CD14-positive monocyte (primary cell): ENCODE measurements at regions not wholly inside any gene's neighbourhood (a gene's known extent, or its start where the extent isn't known, plus 50 kb on each side); places are given as distances from the start of the nearest gene placed in this dataset.

Experiments used
- DNase-seq, 3 donors: peaks; one replicate each; pipeline ENCODE4 v3.0.0-alpha.2; 2011 to 2022
- H2AFZ ChIP-seq: 2 replicates; pipeline ENCODE4 v1.6.0; 2012; ENCODE audit warnings: mild to moderate bottlenecking, low read depth, low read length, inconsistent platforms; ENCODE audit not compliant: insufficient read depth, poor library complexity, severe bottlenecking
- H3K27ac ChIP-seq, 2 donors: 1 replicate in 1 of 2; 2 replicates in 1 of 2; pipeline ENCODE4 v1.5.1; 2012 to 2013; ENCODE audit warnings: low read length in 2 of 2, control low read depth in 1 of 2, inconsistent platforms in 1 of 2, low read depth in 1 of 2, mild to moderate bottlenecking in 1 of 2
- H3K27me3 ChIP-seq, 2 donors: one replicate each; pipeline versions ENCODE4 v1.6.0 to v1.6.1; 2011 to 2013; ENCODE audit warnings: low read length in 2 of 2; ENCODE audit not compliant: control insufficient read depth in 2 of 2, insufficient read depth in 2 of 2
- H3K36me3 ChIP-seq, 2 donors: replicated peaks in 1 of 2; 1 replicate in 1 of 2; 2 replicates in 1 of 2; pipeline versions ENCODE4 v1.5.1 to v1.6.1; 2012 to 2013; ENCODE audit warnings: low read length in 2 of 2, control low read depth in 1 of 2, inconsistent platforms in 1 of 2, mild to moderate bottlenecking in 1 of 2; ENCODE audit not compliant: insufficient read depth in 2 of 2, control insufficient read depth in 1 of 2
- H3K4me1 ChIP-seq, 2 donors: 1 replicate in 1 of 2; 2 replicates in 1 of 2; pipeline versions ENCODE4 v1.5.1 to v1.6.1; 2012 to 2013; ENCODE audit warnings: low read length in 2 of 2, control low read depth in 1 of 2, inconsistent platforms in 1 of 2, mild to moderate bottlenecking in 1 of 2, moderate library complexity in 1 of 2; ENCODE audit not compliant: insufficient read depth in 2 of 2, control insufficient read depth in 1 of 2
- H3K4me2 ChIP-seq: replicated peaks from 2 replicates; pipeline ENCODE3; 2012; ENCODE audit warnings: low read length, moderate library complexity, mild to moderate bottlenecking; ENCODE audit not compliant: poor library complexity, severe bottlenecking; ENCODE audit errors: extremely low read depth
- H3K4me3 ChIP-seq, 3 experiments: fragments of 200-600 bp in 1 of 3; sonication (generic) in 1 of 3; replicated peaks in 1 of 3; 1 replicate in 2 of 3; 2 replicates in 1 of 3; pipeline ENCODE4 v1.5.1; 2011 to 2013; ENCODE audit warnings: low read length in 3 of 3, mild to moderate bottlenecking in 3 of 3, control low read depth in 2 of 3, low read depth in 2 of 3, inconsistent platforms in 1 of 3, moderate library complexity in 1 of 3
- H3K79me2 ChIP-seq: 2 replicates; pipeline ENCODE4 v1.6.0; 2012; ENCODE audit warnings: mild to moderate bottlenecking, control low read depth, inconsistent platforms, low read length, moderate library complexity; ENCODE audit not compliant: insufficient read depth
- H3K9ac ChIP-seq: 2 replicates; pipeline ENCODE4 v1.6.0; 2017; ENCODE audit warnings: low read length, mild to moderate bottlenecking; ENCODE audit not compliant: insufficient read depth, poor library complexity, severe bottlenecking
- H3K9me3 ChIP-seq, 2 donors: replicated peaks in 1 of 2; 1 replicate in 1 of 2; 2 replicates in 1 of 2; pipeline versions ENCODE4 v1.5.1 to v1.6.1; 2012 to 2013; ENCODE audit warnings: low read length in 2 of 2, control low read depth in 1 of 2; ENCODE audit not compliant: control insufficient read depth in 1 of 2, insufficient read depth in 1 of 2
- H4K20me1 ChIP-seq: 2 replicates; pipeline ENCODE4 v1.6.0; 2012; ENCODE audit warnings: mild to moderate bottlenecking, low read length, control low read depth, moderate library complexity; ENCODE audit not compliant: insufficient read depth
- H3K27ac Mint-ChIP-seq, 7 donors: one replicate each; pipeline ENCODE4 v1.8.0; 2020; ENCODE audit warnings: mild to moderate bottlenecking in 7 of 7, mixed read lengths in 7 of 7, moderate library complexity in 6 of 7, inconsistent platforms in 2 of 7
- H3K27me3 Mint-ChIP-seq, 3 donors: one replicate each; pipeline ENCODE4 v1.8.0; 2021 to 2022; ENCODE audit warnings: low read depth in 3 of 3, mild to moderate bottlenecking in 3 of 3, mixed read lengths in 3 of 3, moderate library complexity in 3 of 3, inconsistent platforms in 1 of 3
- H3K36me3 Mint-ChIP-seq, 2 donors: one replicate each; pipeline ENCODE4 v1.8.0; 2020; ENCODE audit warnings: mixed read lengths in 2 of 2, inconsistent platforms in 1 of 2, mild to moderate bottlenecking in 1 of 2
- H3K4me1 Mint-ChIP-seq: one replicate; pipeline ENCODE4 v1.8.0; 2020; ENCODE audit warnings: mild to moderate bottlenecking, mixed read lengths
- H3K4me3 Mint-ChIP-seq, 2 donors: one replicate each; pipeline ENCODE4 v1.8.0; 2020; ENCODE audit warnings: mild to moderate bottlenecking in 2 of 2, mixed read lengths in 2 of 2, moderate library complexity in 1 of 2
- H3K9me3 Mint-ChIP-seq, 7 donors: one replicate each; pipeline ENCODE4 v1.8.0; 2020 to 2022; ENCODE audit warnings: mixed read lengths in 7 of 7, mild to moderate bottlenecking in 6 of 7, moderate library complexity in 6 of 7, inconsistent platforms in 2 of 7
- WGBS: methylation state at CpG from one replicate; pipeline ENCODE4 v1.1.5; 2013; ENCODE audit warnings: missing lambda C conversion rate; ENCODE audit not compliant: insufficient coverage; 5-methylcytosine and 5-hydroxymethylcytosine counted together
- intact Hi-C, 2 donors: fragments of 100-400 bp; cut with micrococcal nuclease; formaldehyde crosslinking; loops; one replicate each; pipeline versions ENCODE4 v1.15.0 to v1.15.1; 2023
- TF ChIP-seq, protein P1 (sequence below): fragments of 200-600 bp; IDR thresholded peaks from one replicate; pipeline ENCODE4 v1.8.0; 2022; ENCODE audit warnings: antibody characterized with exemption, mild to moderate bottlenecking

DNA sequence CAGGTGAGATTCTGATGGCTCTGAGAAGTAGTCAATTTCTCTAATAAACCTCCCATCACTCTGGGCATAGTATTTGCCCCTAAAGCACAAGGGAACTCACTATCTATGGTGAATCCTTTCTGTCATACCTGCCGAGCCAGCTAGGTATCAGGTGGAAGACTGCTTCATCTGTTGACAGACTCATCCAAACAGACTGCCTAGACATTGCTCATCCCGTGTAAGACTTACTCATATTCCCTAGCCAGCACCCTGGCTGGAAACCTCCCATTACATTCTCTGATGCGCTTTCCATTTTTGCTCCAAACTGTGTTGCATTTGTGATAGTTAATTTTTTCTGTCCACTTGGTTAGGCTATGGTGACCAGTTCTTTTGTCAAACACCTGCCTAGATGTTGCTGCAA lies 595.9 kb downstream of the DNAH5 start:
- no peaks in the 10 kb centered on the region for H4K20me1 ChIP-seq
- Mint-ChIP-seq H3K36me3 (no peaks in the 10 kb centered on the region), H3K9me3 (peaks cover 0 to 5% (median 3%) of the 10 kb centered on the region in 7 donors), H3K27ac (no peak overlapping the region), H3K4me1 (no peaks in the 10 kb centered on the region), H3K4me3 (no peak overlapping the region), H3K27me3 (no peaks in the 10 kb centered on the region)
- no peak for DNase-seq
- no peak overlapping the region for H3K4me2 ChIP-seq
- TF ChIP-seq, protein P1, sequence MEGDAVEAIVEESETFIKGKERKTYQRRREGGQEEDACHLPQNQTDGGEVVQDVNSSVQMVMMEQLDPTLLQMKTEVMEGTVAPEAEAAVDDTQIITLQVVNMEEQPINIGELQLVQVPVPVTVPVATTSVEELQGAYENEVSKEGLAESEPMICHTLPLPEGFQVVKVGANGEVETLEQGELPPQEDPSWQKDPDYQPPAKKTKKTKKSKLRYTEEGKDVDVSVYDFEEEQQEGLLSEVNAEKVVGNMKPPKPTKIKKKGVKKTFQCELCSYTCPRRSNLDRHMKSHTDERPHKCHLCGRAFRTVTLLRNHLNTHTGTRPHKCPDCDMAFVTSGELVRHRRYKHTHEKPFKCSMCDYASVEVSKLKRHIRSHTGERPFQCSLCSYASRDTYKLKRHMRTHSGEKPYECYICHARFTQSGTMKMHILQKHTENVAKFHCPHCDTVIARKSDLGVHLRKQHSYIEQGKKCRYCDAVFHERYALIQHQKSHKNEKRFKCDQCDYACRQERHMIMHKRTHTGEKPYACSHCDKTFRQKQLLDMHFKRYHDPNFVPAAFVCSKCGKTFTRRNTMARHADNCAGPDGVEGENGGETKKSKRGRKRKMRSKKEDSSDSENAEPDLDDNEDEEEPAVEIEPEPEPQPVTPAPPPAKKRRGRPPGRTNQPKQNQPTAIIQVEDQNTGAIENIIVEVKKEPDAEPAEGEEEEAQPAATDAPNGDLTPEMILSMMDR, result no peak
- no peaks in the 10 kb centered on the region for H3K27me3 ChIP-seq
- intact Hi-C loops, result no loop called here
- no peak overlapping the region for H3K9ac ChIP-seq
- H3K4me1 ChIP-seq, result no peaks in the 10 kb centered on the region
- WGBS, result no CpG with 5 or more reads among the region's 3 CpGs
- H3K79me2 ChIP-seq, result no peaks in the 10 kb centered on the region
- no peak overlapping the region for H3K27ac ChIP-seq
- H3K36me3 ChIP-seq, result no peaks in the 10 kb centered on the region
- H3K9me3 ChIP-seq, result peaks cover 0 to 17% of the 10 kb centered on the region in 2 donors
- no peak overlapping the region for H2AFZ ChIP-seq
- no peak overlapping the region for H3K4me3 ChIP-seq

GRCh38 chr5:13346401-13346800 lies 598.1 kb downstream of the DNAH5 start:
- no peaks in the 10 kb centered on the region for H4K20me1 ChIP-seq
- H3K4me1 Mint-ChIP-seq, result no peaks in the 10 kb centered on the region
- H3K27me3 Mint-ChIP-seq, result no peaks in the 10 kb centered on the region
- no peak overlapping the region for H3K27ac ChIP-seq
- peaks cover 0 to 9% (median 3%) of the 10 kb centered on the region in 7 donors for H3K9me3 Mint-ChIP-seq
- WGBS, result no CpG with 5 or more reads among the region's 4 CpGs
- no peaks in the 10 kb centered on the region for H3K36me3 Mint-ChIP-seq
- no peak for DNase-seq
- no peaks in the 10 kb centered on the region for H3K36me3 ChIP-seq
- intact Hi-C loops, result no loop called here
- no peaks in the 10 kb centered on the region for H3K4me1 ChIP-seq
- H3K79me2 ChIP-seq, result no peaks in the 10 kb centered on the region
- no peak overlapping the region for H3K27ac Mint-ChIP-seq
- H2AFZ ChIP-seq, result no peak overlapping the region
- no peaks in the 10 kb centered on the region for H3K27me3 ChIP-seq
- TF ChIP-seq, protein P1, result no peak
- H3K9ac ChIP-seq, result no peak overlapping the region
- peaks cover 0 to 17% of the 10 kb centered on the region in 2 donors for H3K9me3 ChIP-seq
- no peak overlapping the region for H3K4me2 ChIP-seq
- H3K4me3 ChIP-seq, result no peak overlapping the region
- H3K4me3 Mint-ChIP-seq, result no peak overlapping the region
